B cell (primary cell): ENCODE measurements at regions not wholly inside any gene's neighbourhood (a gene's known extent, or its start where the extent isn't known, plus 50 kb on each side); places are given as distances from the start of the nearest gene placed in this dataset.

Source experiments
- CTCF ChIP-seq: fragments of 200-600 bp; IDR thresholded peaks from one replicate; pipeline ENCODE4 v1.8.0; 2022; ENCODE audit warnings: antibody characterized with exemption, mild to moderate bottlenecking
- EZH2 ChIP-seq: IDR thresholded peaks from 2 replicates; pipeline ENCODE4 v1.6.1; 2012; ENCODE audit warnings: borderline replicate concordance, low read depth, mild to moderate bottlenecking, moderate library complexity, low read length; ENCODE audit not compliant: insufficient read depth, poor library complexity, severe bottlenecking

DNA sequence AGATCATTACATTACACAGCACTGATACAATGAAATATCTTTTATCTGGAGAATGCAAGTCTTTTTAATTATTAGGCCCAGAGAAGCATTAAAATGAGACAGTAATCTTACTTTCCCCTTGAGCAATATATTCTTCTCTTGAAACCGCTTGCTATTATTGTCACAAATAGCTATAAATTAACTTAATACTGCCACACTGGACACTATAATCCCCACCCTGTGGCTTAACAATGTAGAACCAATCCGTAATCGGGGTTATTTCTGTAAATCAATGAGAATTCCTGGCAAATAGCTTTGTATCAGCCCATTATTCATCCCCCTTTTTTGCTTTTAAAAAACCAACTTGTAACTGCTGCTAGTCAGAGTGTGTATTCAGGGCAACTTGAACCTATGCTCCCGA is 366.2 kb upstream of the VWC2 start:
- TF ChIP-seq CTCF: no peak
- no peak for TF ChIP-seq EZH2
